ELF-1 (cell line): ENCODE measurements at regions not wholly inside any gene's neighbourhood (a gene's known extent, or its start where the extent isn't known, plus 50 kb on each side); places are given as distances from the start of the nearest gene placed in this dataset.
"Not testable (repeated sequence)": the region's sequence is repeated elsewhere in the genome, so short reads cannot be mapped to it uniquely, and the experiment has no call there.

Experiments used
- DNase-seq: peaks from one replicate; pipeline ENCODE4 v3.0.0-alpha.2; 2016; ENCODE audit warnings: low read depth, low spot score

DNA sequence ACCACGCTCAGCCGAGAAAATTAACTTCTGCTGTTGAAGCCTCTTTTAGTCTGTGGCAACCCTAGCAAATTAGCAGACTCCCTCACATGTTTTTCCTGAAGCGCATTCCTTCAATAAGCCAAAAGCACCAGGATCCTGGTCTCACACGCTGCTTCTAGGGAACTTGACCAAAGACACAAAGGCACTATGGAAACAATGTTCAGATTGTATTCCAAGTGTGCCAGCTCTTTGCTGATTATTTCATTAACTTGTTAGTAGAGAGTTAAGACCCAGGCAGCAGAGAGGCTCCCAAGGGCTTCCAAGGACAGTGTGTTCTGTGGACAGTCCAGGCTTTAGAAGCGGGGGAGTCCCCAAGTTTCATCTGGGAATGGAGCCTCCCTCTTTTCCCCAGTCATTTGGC, 94.4 kb upstream of the BASP1 start:
- no peak for DNase-seq

DNA sequence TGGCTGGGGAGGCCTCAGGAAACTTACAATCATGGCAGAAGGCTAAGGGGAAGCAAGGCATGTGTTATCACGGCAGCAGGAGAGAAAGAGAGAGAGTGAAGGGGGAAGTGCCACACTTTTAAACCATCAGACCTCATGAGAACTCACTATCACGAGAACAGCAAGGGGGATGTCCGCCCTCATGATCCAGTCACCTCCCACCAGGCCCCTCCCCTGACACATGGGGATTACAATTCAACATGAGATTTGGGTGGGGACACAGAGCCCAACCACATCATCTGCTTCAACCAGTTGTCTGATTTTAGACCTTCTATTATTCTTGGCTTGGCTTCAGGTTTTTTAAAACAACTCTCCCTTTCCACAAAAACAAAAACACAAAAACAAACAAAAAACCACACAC, 93.7 kb upstream of the BASP1 start:
- DNase-seq, result not testable (repeated sequence)

DNA sequence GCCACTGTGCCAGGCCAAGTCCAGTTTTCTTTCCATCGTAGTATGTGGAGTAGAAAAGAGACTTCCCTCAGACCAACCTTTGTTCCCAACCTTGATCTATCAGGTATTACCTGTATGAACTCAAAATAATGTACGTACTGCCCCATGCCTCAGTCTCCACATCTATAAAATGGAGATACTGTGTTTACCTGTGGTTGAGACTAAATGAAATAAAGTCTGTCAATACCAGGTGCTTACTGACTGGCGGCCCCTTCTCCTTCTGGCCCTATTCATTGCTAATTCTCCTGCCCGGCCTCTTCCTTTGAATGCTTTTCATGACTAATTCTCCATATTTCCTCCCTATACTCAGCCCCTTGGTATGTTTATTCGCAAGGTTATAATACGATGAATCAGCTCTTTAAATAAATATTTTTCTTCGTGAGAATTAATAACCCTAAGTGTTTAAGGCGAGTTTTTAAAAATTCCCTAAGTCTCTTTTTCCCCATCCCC, 89.6 kb upstream of the BASP1 start:
- DNase-seq, result no peak

DNA sequence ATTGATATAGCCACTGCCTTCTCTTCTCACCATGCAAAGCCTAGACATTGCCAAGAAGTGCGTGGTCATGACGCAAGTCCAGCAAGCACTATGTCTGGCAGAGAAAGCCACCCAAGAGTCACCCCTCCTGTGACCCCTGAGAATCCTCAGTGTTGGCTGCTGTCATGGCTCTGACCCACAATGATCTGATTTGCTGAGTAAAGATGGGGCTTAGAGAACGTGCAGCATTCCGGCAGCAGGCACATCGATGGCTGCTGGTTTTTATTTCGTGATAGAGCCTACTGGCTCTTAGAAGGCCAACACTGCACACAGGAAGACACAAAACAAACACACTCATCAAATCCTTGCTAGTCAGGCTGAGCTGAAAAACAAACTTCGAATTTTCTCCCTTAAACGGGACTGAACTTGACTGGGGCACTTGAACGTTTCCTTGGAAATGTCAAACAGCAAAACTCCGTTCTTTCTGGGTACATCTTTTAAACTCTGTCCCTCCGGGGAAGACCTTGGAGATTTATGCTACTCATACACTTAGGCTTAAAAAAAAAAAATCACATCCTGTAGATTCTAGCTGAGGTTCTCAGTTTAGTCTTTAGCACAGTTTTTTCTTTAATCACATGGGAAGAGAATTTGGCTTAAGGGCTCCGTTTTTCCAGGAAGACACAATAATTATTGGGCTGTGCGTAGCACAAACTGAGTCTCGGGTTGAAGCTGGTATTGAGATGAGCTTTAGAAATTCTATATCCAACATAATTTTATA, 88.2 kb upstream of the BASP1 start:
- DNase-seq, result no peak

DNA sequence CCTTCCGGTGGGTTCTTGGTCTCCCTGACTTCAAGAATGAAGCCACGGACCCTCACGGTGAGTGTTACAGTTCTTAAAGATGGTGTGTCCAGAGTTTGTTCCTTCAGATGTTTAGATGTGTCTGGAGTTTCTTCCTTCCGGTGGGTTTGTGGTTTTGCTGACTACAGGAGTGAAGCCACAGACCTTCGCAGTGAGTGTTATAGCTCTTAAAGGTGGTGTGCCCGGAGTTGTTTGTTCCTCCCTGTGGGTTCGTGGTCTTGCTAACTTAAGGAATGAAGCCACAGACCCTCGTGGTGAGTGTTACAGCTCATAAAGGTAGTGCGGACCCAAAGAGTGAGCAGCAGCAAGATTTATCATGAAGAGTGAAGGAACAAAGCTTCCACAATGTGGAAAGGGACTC, 87.1 kb upstream of the BASP1 start:
- not testable (repeated sequence) for DNase-seq

DNA sequence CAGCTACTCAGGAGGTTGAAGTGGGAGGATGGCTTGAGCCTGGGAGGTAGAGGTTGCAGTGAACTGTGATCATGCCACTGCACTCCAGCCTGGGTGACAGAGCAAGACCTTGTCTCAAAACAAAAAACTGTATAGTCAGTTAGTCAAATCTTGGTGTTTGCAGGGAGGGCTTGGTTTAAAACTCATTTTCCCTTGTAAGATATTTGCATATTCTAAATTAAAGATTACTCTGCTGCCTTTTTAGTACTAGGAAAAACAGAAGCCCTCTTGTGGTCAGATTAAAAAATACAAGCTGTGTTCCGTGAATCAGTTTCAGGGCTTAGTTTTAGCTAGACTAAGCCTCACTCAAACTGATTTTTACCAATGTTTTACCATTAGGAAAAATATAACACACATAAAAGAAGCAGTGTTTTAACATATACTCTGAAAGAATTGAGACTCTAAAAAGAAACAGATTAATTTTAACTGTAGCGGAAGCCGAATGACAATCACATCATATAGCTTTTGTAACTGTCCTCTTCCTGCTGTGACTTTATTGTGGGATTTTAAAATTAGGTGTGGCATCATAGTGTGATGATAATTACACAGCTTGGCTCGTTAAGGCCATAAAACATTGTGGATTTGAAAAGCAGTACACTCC, 84.9 kb upstream of the BASP1 start:
- no peak for DNase-seq

DNA sequence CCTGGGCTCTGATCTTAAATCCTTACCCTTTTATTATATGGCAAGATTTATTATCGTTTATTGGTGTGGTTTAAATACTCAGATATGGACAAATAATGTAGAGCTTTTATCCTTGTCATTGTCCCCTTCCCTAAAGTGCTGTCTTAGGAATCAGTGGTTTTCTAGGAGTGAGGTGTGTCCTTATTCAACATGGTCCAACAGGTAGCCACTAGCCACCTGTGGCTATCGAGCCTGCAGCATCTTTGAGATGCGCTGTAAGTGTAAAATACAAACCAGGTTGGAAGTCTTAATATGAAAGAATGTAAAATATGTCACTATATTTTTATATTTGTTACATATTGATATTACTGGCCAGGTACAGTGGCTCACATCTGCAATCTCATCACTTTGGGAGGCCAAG, 82.4 kb upstream of the BASP1 start:
- no peak for DNase-seq

DNA sequence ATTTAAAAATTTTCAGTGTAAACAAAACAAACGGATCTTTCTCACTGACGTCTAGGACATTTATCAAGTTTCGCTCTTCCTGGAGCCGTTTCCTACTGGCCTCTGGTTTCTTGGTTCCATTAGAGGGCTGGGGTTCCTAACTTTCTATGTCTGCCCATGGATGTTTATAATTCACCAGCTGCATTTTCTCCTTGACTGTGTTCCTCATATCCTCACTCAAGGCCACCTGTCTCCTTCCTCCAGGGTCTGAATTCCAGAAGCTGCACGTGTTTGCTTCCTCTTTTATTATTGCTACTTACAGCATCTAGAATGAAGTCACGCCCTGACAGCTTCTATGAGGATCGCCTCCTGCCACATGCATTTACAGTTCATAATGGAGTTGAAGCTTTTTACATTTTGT, 74.1 kb upstream of the BASP1 start:
- no peak for DNase-seq

DNA sequence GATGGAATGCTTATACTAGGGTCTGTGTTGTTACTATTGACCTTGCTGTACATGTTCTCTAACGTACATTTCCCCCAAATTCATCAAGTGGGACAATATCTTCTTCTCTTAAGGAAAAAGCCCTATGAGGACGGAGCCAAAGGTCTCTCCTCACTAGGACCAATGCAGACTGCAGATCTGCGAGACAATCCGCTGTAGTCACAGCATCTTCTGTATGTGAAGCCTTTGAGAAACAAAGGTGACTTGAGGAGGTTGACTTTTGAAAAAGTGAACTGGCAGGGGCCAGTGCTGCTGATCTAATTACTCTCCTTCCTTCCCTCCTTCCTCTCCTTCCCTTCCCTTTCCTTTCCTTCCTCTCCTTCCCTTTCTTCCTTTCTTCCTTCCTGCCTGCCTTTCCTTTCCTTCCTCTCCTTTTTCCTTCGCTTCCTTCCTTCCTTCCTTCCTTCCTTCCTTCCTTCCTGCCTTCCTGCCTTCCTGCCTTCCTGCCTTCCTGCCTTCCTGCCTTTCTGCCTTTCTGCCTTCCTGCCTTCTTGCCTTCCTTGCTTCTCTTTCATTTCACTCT, 71.1 kb upstream of the BASP1 start:
- no peak for DNase-seq

DNA sequence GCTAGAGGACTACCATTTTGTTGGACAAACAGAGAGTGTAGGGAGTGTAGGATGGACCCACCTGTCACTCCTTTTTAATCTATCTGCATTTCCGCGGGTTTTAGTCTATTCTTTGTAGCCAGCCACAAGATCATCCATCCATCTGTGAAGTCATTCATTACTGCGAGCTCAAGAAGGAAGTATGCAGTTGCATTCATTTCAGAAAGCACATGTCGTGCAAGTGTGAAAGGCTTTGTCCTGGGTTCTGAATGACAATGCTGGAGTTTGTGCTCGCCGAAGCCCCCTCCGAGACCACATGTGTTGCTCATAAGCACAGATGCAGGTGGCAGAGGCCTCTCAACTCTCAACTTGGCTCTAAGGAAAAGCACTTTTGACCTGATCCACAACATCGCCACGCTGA, 70.3 kb upstream of the BASP1 start:
- no peak for DNase-seq

DNA sequence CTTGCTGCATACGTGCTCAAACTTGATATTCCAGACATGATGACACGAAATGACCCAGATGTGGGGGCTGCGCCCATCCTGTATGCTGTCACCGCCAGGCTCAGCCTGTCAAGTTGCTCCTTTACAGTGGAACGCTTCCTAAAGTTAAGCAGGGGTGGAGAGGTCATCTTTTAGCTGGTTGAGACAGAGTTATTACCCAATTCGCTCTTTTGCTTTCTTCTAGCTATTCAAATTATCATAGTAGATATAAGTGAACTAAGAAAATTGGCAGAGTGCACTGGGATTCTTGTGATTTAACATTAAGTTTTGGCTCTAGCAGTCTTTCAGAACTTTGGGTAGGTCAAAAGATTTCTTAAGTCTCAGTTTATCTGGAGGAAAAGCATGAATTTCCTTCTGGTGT, 69.8 kb upstream of the BASP1 start:
- DNase-seq, result no peak

DNA sequence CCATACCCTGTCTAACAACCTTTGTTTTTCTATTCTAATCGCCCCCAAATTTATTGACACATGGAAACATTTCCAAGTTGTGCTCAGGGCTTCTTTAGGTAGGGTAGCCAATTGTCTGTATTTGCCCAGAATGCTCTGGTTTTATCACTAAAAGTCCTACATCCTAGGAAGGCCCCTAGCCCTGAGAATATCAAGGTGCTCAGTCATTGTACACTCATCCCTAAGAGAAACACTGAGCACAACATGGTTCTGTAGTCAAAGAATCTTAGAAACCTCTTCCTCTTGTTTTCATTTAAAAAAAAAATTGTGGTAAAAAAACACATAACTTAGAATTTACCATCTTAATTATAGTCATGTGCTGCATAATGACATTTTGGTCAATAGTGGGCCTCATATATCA, 69.0 kb upstream of the BASP1 start:
- no peak for DNase-seq

DNA sequence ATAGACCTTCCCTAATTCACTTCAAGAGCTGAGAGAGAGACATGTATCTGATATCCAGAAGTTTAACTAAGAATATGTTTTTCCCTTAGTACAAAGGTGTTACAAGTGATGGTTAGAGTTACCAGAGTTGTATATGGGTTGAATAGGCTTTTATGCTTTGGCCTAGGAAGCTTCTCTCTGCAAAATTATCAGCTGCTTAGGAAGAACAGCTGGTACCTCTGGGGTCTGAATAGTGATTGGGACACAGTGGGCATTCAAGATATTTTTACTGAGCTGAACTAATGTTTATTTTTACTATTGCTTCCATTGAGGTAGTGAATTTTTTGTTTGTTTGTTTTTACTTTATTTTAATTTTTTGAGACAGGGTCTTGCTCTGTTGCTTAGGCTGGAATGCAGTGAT, 67.6 kb upstream of the BASP1 start:
- DNase-seq, result no peak

DNA sequence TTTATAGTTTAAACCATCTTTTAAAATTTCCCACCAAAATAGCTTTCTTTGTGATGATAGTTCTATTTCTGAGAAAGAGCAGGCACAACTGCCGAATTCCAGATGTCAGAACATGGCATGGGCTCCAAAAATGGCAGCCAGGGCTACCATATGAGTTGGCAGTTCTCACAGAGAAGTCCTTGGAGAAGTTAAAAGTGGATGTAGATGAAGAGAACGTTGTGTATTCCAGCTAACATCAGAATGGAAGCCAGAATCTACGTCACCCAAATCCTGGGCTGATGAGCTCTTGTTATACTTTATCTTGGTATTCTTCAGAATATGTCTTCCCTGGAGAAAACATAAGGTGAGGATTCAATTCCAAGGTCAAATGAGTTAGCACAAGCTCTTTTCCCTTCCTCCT, 66.9 kb upstream of the BASP1 start:
- DNase-seq, result no peak

DNA sequence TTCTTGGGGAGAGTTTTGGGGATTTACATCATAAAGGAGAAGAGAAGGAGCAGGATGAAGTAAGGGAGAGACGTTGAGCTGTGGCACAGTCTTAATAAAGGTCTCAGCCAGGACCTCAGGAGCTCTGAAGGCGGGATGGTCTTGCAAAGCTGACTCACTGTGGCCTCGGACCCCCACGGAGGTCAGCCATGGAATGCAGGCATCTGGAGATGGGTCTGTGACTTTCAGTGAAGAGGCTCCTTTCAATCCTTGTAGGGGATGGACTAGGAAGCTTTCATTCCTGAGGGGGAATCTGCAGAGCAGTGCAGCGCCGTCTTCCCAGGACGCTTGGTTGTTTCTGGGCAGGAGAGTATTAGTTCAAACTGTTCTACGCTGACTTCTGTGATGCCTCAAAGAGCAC, 65.7 kb upstream of the BASP1 start:
- DNase-seq, result peak; percentile 75

DNA sequence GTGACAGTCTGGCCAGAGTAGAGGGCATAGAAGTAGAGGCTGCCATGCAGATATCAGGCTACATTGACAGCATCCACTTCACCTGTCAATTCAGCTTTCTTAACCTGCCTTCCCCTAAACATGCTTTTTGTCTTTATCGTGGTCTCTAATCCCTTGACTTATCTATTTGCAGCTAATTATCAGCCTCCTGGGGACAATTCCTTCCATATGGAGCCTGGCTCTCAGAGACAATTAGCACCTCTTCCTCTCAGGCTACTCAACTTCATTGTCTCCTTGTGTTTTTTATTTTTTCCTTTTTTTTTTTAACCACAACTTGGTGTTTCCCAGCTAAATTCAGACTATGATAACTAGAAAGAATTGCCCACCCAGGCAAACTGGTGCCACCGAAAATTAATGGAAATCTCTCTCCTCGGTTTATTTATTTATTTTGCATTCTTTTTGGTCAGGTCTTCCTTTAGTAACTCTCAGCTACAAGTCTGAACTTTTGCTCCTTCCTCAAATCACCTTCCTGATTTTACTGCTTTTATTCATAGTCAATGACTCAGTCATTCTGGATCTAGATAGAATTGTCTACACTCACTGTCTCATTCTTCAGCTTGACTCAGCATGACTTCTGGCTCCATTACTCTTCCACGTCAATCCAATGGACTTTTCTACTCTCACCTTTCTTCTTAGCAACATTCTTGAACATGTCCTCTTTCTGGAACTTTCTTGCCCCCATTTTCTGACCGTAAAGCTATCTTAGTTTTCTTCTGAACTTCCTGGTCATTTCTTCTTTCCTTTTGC, 63.0 kb upstream of the BASP1 start:
- DNase-seq, result no peak

DNA sequence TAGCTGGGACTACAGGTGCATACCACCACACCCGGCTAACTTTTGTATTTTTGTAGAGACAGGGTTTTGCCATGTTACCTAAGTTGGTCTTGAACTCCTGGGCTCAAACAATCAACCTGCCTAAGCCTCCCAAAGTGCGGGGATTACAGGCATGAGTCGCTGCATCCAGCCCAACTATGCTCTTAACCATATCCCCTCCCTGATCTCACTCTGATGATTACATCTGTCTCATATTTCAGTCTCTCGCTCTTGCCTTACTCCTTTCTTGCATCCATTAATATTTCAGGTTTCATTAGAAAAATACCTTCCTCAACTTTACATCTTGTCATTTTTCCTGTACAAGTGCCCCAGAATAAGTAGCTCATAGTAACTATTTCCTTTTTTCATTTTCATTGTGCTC, 61.0 kb upstream of the BASP1 start:
- no peak for DNase-seq

DNA sequence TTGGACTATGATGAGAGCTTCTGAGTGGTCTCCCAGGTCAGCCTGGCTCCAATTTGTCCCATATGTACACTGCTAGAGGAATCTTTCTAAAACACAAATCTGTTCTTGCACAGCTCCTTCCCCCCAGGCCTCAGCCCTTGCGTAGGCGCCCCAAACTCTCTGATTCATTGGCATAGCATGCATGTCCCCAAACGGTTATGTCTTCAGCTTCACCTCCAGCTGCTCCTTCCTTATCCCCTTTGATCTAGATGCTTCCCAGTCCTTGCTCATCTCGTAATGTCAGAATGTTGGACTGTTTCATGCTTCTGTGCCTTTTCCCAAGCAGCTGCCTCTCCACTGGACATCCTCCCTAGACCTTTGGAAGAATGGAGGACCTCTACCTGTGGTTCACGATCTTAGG, 60.1 kb upstream of the BASP1 start:
- DNase-seq, result no peak

DNA sequence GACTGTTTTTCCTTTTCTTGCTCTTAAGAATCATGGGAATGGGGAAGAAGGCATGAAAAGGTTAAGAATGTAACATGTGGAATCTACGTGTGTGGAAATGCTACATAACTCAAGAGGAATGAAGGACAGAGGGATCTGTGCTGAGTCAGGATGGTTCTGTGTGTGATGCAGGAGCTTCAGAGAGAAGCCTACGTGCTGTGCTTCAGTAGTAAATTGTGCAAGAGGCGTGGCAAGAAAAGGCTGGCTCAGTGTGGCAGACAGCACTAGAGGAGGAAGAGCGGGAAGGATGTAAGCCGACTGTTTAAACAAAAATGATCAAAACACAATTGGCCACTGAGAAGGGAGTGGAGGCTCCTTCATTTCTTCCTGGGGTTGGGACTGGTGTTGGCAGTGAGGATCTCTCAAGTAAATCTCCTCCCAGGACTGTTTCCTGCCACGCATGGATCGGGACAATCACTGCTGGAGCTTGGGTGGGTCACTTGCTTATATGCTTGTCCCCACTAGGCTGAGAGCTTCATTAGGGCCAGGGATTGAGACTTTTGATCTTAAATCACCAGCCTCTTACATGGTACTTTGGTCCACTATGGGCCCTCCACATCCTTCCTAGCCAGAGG, 59.4 kb upstream of the BASP1 start:
- DNase-seq, result peak; percentile 12

DNA sequence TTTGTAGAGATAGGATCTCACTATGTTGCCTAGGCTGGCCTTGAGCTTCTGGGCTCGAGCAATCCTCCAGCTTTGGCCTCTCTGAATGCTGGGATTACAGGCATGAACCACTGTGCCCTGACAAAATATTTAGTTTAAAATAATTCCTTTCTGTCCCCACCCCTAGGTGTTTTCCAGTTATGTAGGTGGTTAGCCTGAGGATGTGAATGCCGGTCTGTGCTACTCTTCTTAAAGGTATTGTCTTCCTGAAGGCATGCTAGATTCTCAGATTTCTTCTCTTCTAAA, 56.7 kb upstream of the BASP1 start:
- no peak for DNase-seq

DNA sequence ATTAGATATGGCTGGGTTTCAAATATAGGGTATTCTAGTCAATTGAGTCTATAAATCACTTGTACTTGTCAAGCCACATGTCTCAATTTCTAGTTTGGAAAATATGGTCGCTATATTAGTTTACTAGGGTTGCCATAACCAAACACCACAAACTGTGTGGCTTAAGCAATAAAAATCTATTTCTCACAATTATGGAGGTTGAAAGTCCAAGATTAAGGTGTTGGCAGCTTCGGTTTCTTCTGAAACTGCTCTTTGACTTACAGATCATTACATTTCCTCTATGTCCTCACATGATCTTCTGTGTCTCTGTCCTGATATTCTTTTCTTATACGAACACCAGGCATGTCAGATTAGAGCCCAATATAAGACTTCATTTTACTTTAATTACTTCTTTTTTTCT, 55.8 kb upstream of the BASP1 start:
- DNase-seq, result no peak

DNA sequence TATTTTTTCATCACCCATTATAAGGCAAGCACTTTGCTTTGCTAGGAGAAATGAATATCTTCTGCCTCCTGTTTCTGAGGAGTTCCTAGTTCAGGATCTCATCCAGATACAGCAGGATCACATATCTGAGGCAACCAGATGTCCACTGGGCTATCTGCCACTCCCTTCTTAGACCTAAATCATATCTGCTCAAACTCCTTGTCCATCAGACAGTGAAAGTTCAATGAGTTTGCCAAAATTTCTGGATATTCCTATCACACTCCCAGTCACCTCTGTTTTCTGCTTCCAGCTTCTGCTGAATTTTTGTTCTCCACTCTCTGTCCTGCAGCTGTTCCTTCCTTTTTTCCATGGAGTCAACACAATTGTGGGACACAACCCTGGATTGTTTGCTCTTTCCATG, 54.2 kb upstream of the BASP1 start:
- no peak for DNase-seq
